Thyroid gland (tissue), 4 donors: ENCODE measurements at regions not wholly inside any gene's neighbourhood (a gene's known extent, or its start where the extent isn't known, plus 50 kb on each side); places are given as distances from the start of the nearest gene placed in this dataset.
A peak's percentile ranks its signal among the peaks of the same experiment; 100 is the strongest.
"Not testable (repeated sequence)": the region's sequence is repeated elsewhere in the genome, so short reads cannot be mapped to it uniquely, and the experiment has no call there.

Source experiments
- DNase-seq, 2 donors: peaks; one replicate each; pipeline ENCODE4 v3.0.0-alpha.2; 2019
- H3K27ac ChIP-seq, 3 donors: fragments of 200-600 bp; sonication (generic); 1 replicate in 2 of 3; 2 replicates in 1 of 3; pipeline ENCODE4 v1.5.1; 2016 to 2019; ENCODE audit warnings: mild to moderate bottlenecking in 1 of 3, moderate library complexity in 1 of 3
- H3K27me3 ChIP-seq: fragments of 200-600 bp; sonication (generic); one replicate; pipeline ENCODE4 v1.5.1; 2019
- H3K36me3 ChIP-seq, 2 donors: fragments of 200-600 bp; sonication (generic); one replicate each; pipeline ENCODE4 v1.5.1; 2016 to 2019
- H3K4me1 ChIP-seq, 2 donors: fragments of 200-600 bp; sonication (generic); one replicate each; pipeline ENCODE4 v1.5.1; 2017 to 2019
- H3K4me3 ChIP-seq, 3 donors: fragments of 200-600 bp; sonication (generic); replicated peaks in 1 of 3; 1 replicate in 2 of 3; 2 replicates in 1 of 3; pipeline ENCODE4 v1.5.1; 2016; ENCODE audit warnings: mild to moderate bottlenecking in 1 of 3
- H3K9me3 ChIP-seq: fragments of 200-600 bp; sonication (generic); one replicate; pipeline ENCODE4 v1.5.1; 2017
- POLR2A ChIP-seq, 2 donors: fragments of 450-650 bp; IDR thresholded peaks; one replicate each; pipeline ENCODE4 v1.6.1; 2017; ENCODE audit warnings: antibody characterized with exemption in 2 of 2, mild to moderate bottlenecking in 2 of 2, moderate library complexity in 1 of 2
- WGBS, 2 donors: methylation state at CpG; one replicate each; pipeline ENCODE4 v1.1.5; 2017; 5-methylcytosine and 5-hydroxymethylcytosine counted together
- intact Hi-C: fragments of 100-400 bp; cut with DNase I; formaldehyde crosslinking; loops from one replicate; pipeline ENCODE4 v1.15.1; 2023
- TF ChIP-seq, protein P1 (sequence below), 6 experiments: fragments of 200-600 bp in 3 of 6; fragments of 450-650 bp in 3 of 6; sonication (generic) in 3 of 6; IDR thresholded peaks; one replicate each; pipeline ENCODE4 v1.5.1; 2016 to 2019; ENCODE audit warnings: antibody characterized with exemption in 6 of 6, mild to moderate bottlenecking in 2 of 6, inconsistent platforms in 1 of 6, moderate library complexity in 1 of 6

DNA sequence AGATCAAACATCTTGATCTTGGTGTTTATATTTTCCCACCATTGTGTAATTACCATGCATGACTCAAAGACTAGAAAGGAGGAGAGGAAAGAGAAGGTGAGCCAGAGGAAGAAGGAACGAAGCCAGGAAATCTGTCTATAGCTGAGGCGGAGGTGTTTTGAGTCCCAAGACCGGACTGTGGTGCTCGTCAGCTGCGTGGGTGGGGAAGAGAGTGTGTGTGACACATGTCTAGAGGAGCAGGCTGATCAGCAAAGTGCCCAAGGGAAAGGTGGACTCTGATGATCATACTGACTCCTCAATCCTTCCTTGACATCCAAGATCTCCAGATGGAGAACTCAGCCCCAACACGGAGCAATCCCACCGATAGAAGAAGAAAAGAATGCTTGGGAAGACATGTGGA lies 189.5 kb upstream of the MINDY3 start:
- Histone ChIP-seq H3K27ac (no peak overlapping the region), H3K27me3 (no peaks in the 10 kb centered on the region), H3K9me3 (no peaks in the 10 kb centered on the region), H3K4me3 (no peak overlapping the region), H3K4me1 (no peaks in the 10 kb centered on the region), H3K36me3 (no peaks in the 10 kb centered on the region)
- intact Hi-C loops: no loop called here
- DNase-seq: no peak
- 82 to 84% methylated on average over 7 of the region's 7 CpGs for WGBS, 2 donors
- TF ChIP-seq POLR2A (IDR thresholded peaks at IDR 0.05): no peak

DNA sequence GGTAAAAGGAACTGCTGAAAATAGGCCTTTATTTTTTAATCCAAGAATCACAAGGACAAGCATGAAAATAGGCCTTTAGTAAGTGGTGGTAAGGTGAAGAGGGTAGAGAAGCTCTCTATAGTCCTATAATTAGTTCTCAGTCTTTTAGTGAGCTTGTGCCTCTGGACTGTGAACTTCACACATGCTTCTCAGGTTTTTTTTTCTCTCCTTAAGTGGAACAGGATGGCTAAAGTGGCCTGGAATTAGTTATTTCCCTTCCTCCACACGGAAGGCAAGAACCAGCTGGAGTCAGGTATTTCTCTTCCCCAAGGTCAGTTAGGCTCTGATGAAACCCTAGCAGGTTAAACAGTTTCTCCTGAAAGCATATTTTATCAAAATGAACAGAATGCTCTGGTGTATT lies 203.0 kb upstream of the MINDY3 start:
- H3K4me1 ChIP-seq: no peaks in the 10 kb centered on the region
- H3K4me3 ChIP-seq: no peak overlapping the region
- DNase-seq: no peak
- H3K9me3 ChIP-seq: no peaks in the 10 kb centered on the region
- intact Hi-C loops: no loop called here
- TF ChIP-seq, protein P1, sequence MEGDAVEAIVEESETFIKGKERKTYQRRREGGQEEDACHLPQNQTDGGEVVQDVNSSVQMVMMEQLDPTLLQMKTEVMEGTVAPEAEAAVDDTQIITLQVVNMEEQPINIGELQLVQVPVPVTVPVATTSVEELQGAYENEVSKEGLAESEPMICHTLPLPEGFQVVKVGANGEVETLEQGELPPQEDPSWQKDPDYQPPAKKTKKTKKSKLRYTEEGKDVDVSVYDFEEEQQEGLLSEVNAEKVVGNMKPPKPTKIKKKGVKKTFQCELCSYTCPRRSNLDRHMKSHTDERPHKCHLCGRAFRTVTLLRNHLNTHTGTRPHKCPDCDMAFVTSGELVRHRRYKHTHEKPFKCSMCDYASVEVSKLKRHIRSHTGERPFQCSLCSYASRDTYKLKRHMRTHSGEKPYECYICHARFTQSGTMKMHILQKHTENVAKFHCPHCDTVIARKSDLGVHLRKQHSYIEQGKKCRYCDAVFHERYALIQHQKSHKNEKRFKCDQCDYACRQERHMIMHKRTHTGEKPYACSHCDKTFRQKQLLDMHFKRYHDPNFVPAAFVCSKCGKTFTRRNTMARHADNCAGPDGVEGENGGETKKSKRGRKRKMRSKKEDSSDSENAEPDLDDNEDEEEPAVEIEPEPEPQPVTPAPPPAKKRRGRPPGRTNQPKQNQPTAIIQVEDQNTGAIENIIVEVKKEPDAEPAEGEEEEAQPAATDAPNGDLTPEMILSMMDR (IDR thresholded peaks at IDR 0.05): no peak
- no peak for TF ChIP-seq POLR2A (IDR thresholded peaks at IDR 0.05)
- H3K36me3 ChIP-seq: no peaks in the 10 kb centered on the region
- WGBS, 2 donors: 3 to 9% methylated on average over 1 of the region's 1 CpG
- no peak overlapping the region for H3K27ac ChIP-seq
- H3K27me3 ChIP-seq: no peaks in the 10 kb centered on the region

DNA sequence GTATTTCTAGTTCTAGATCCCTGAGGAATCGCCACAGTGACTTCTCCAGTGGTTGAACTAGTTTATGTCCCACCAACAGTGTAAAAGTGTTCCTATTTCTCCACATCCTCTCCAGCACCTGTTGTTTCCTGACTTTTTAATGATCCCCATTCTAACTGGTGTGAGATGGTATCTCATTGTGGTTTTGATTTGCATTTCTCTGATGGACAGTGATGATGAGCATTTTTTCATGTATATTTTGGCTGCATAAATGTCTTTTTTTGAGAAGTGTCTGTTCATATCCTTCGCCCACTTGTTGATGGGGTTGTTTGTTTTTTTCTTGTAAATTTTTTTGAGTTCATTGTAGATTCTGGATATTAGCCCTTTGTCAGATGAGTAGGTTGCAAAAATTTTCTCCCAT lies 223.2 kb upstream of the MINDY3 start:
- H3K27me3 ChIP-seq, intact Hi-C loops, H3K27ac ChIP-seq, H3K4me1 ChIP-seq, H3K9me3 ChIP-seq, DNase-seq, H3K36me3 ChIP-seq, H3K4me3 ChIP-seq: not testable (repeated sequence)
- WGBS, 2 donors: 82 to 85% methylated on average over 2 of the region's 2 CpGs

DNA sequence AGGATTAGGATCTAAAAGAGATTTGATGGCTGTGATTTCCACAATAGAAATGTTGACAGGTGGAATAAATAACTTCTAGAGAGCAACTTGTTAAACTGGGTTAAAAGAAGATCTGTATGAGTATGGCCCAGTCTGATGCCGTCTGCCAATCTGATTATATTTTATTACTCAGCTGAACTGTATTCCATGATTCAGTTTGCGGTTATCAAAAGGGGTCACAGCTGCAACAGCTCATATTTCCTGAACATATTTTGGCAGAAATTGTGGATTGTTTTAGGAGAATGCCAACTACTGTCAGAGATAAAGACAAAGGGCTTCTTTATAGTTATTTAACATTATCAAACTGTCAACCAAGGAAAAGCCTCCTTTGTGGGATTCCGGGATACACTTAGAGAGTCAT lies 244.8 kb upstream of the MINDY3 start:
- H3K27ac ChIP-seq: no peak overlapping the region
- intact Hi-C loops: no loop called here
- no peak for TF ChIP-seq POLR2A (IDR thresholded peaks at IDR 0.05)
- TF ChIP-seq, protein P1 (IDR thresholded peaks at IDR 0.05): no peak

DNA sequence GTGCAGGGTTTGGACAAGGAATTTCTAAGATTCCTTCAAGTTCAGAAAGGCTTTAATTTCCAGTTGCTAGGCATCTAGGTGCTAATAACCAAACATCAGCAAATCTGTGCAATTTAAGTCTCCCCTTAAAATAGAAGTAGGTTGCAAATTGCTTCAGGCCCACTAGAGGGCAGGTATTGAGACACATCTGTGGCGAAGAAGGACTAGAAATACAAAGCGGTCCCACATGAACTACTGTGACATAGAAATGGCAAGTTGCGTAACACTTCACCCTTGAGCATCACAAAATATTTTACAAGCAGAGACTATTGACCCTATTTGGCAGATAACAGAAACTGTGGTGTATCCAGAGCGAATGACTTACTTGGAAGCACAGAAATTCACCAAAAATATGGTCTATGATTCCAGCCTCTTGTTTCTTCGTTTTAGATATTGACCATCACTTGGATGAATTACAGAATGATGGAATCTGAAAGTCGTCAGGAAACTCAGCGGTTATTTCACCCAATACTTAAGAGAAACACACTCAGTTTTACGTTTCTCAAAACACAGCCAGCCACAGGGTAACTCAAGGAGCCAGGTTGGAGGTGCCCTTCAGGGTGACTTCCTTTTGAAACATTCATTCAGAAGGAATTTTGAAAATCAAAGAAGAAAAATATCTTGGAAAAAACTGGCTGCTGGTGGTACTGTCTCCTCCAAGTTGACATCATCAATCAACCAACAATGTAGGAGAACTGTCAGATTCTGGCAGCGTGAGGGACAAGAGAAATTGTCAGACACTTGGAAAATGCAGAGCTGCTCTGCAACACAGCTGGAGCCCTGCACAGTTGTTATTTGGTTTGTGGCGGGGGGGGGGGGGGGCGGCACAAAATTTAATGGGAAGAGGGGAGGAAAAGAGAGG lies 256.3 kb upstream of the MINDY3 start:
- Histone ChIP-seq H3K9me3 (no peaks in the 10 kb centered on the region), H3K27me3 (no peaks in the 10 kb centered on the region), H3K27ac (no peak overlapping the region), H3K4me1 (no peaks in the 10 kb centered on the region), H3K36me3 (no peaks in the 10 kb centered on the region), H3K4me3 (no peak overlapping the region)
- WGBS, 2 donors: 54 to 55% methylated on average over 11 of the region's 11 CpGs
- intact Hi-C loops: no loop called here
- DNase-seq: peak in 1 of 2 donors; percentile 3
- TF ChIP-seq, protein P1 (IDR thresholded peaks at IDR 0.05): peak in 3 of 6 experiments; percentile 13 to 39 (median 28)
- no peak for TF ChIP-seq POLR2A (IDR thresholded peaks at IDR 0.05)

More for the DNA sequence above, 244.8 kb upstream of the MINDY3 start:
- DNase-seq: no peak
- no peaks in the 10 kb centered on the region for H3K9me3 ChIP-seq
- H3K36me3 ChIP-seq: no peaks in the 10 kb centered on the region
- no peaks in the 10 kb centered on the region for H3K4me1 ChIP-seq
- 89% methylated on average over 3 of the region's 3 CpGs for WGBS, 2 donors
- no peaks in the 10 kb centered on the region for H3K27me3 ChIP-seq
- H3K4me3 ChIP-seq: no peak overlapping the region

DNA sequence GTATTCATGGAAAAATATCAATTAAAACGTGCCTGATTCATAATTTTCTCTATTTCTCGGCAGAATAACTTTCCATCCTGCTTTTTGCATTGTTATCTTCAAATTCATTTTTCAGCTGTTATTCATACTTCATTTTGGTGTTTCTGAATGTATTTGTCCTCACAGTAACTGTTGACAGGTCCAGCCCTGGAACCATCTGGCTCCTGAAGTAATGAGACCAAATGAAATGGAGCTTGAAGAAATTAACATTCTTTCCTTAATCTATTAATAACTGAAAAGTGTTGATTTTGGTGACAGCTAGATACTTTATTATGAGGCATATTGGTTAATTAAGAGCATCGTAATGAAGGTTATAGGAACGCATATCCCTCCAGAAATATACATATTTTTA lies 257.0 kb upstream of the MINDY3 start:
- no peaks in the 10 kb centered on the region for H3K27me3 ChIP-seq
- intact Hi-C loops: no loop called here
- DNase-seq: no peak
- H3K4me3 ChIP-seq: no peak overlapping the region
- no peaks in the 10 kb centered on the region for H3K4me1 ChIP-seq
- no peaks in the 10 kb centered on the region for H3K9me3 ChIP-seq
- WGBS, 2 donors: 78 to 82% methylated on average over 4 of the region's 4 CpGs
- TF ChIP-seq, protein P1 (IDR thresholded peaks at IDR 0.05): no peak
- TF ChIP-seq POLR2A (IDR thresholded peaks at IDR 0.05): no peak
- no peak overlapping the region for H3K27ac ChIP-seq
- H3K36me3 ChIP-seq: no peaks in the 10 kb centered on the region
